BE2C (cell line): ENCODE measurements at regions not wholly inside any gene's neighbourhood (a gene's known extent, or its start where the extent isn't known, plus 50 kb on each side); places are given as distances from the start of the nearest gene placed in this dataset.

Experiments
- DNase-seq: peaks from one replicate; pipeline ENCODE4 v3.0.0-alpha.2; 2020
- H3K27me3 ChIP-seq: fragments of 250-450 bp; sonication (Bioruptor Pico); 2 replicates; pipeline ENCODE4 v1.5.1; 2020; ENCODE audit warnings: mild to moderate bottlenecking
- H3K36me3 ChIP-seq: fragments of 250-450 bp; sonication (Bioruptor Pico); 2 replicates; pipeline ENCODE4 v1.5.1; 2020; ENCODE audit warnings: mild to moderate bottlenecking
- H3K4me1 ChIP-seq: fragments of 250-450 bp; sonication (Bioruptor Pico); 2 replicates; pipeline ENCODE4 v1.5.1; 2020
- H3K4me3 ChIP-seq: 2 replicates; pipeline ENCODE4 v1.5.1; 2011; ENCODE audit warnings: low read depth, low read length
- H3K9me3 ChIP-seq: fragments of 250-450 bp; sonication (Bioruptor Pico); 2 replicates; pipeline ENCODE4 v1.5.1; 2020
- TF ChIP-seq, protein P1 (sequence below): IDR thresholded peaks from 2 replicates; pipeline ENCODE4 v1.5.1; 2012; ENCODE audit warnings: mild to moderate bottlenecking, low read depth, low read length

- no peaks in the 10 kb centered on the region for H3K9me3 ChIP-seq
- H3K27me3 ChIP-seq: no peaks in the 10 kb centered on the region; the same call in 1 of the 2 replicates
- DNase-seq: no peak
- H3K36me3 ChIP-seq: no peaks in the 10 kb centered on the region
- TF ChIP-seq, protein P1, sequence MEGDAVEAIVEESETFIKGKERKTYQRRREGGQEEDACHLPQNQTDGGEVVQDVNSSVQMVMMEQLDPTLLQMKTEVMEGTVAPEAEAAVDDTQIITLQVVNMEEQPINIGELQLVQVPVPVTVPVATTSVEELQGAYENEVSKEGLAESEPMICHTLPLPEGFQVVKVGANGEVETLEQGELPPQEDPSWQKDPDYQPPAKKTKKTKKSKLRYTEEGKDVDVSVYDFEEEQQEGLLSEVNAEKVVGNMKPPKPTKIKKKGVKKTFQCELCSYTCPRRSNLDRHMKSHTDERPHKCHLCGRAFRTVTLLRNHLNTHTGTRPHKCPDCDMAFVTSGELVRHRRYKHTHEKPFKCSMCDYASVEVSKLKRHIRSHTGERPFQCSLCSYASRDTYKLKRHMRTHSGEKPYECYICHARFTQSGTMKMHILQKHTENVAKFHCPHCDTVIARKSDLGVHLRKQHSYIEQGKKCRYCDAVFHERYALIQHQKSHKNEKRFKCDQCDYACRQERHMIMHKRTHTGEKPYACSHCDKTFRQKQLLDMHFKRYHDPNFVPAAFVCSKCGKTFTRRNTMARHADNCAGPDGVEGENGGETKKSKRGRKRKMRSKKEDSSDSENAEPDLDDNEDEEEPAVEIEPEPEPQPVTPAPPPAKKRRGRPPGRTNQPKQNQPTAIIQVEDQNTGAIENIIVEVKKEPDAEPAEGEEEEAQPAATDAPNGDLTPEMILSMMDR: no peak
- H3K4me1 ChIP-seq: no peaks in the 10 kb centered on the region
- H3K4me3 ChIP-seq: no peak overlapping the region
Observed at GRCh38 chr22:27292542-27293299, 508.8 kb downstream of the MN1 start.

DNA sequence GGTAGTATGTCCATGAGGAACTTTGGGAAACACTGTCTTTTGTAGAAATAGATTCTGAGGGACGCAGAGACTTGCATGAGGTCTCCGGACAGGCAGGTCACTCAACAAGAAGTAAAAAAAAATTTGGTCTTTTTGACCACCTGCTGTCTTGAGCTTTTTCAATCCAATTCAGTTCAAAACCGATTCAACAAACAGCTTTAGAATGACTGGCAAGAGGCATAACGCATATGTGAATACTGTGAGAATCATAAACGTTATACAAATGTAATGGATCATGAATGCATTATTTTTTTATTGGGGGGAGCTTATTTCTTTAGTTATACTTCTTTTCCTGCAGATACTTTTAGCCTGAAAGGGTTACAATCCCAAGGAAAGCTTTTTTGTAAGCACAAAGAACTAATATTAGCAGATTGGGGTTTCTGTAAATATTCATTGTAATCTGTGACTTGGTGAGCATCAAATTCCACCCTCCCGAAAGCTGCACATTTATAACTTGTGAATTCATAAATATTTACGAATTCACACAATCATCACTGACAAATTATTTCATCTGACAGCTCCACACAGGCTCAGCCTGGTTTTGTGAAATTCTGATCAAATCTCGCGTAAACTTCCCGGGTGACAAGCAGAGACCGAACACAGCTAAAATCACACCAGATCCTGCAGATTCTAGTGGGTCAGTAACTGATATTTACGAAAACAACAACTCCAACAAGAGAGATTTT, 507.7 kb downstream of the MN1 start:
- no peak for DNase-seq
- Histone ChIP-seq H3K27me3 (peaks cover 8% of the 10 kb centered on the region), H3K36me3 (no peaks in the 10 kb centered on the region), H3K9me3 (no peaks in the 10 kb centered on the region), H3K4me1 (peaks cover 3% of the 10 kb centered on the region; the same call in 1 of the 2 replicates), H3K4me3 (no peak overlapping the region)
- TF ChIP-seq, protein P1: no peak

DNA sequence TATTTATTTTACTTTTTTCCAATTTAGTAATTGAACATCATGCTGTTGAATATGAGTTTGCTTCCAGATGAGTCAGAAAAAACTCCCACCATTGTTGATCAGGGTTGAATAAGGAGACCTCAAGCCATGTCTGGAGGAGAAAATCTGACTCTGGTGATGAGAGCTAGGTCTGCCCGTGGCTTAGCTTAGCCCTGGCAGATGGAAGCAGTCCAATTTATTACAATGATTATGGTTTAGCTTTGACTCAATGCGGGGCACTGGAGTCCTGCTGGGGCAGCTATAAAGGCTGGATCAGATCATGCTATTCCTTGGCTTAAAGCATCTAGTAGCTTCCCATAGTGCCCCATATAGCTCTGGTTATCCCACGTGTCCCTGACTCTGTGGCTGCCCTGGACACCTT, 506.5 kb downstream of the MN1 start:
- DNase-seq: no peak
- no peaks in the 10 kb centered on the region for H3K36me3 ChIP-seq
- TF ChIP-seq, protein P1: no peak
- peaks cover 13% of the 10 kb centered on the region for H3K27me3 ChIP-seq
- H3K4me3 ChIP-seq: no peak overlapping the region
- no peaks in the 10 kb centered on the region for H3K9me3 ChIP-seq
- peaks cover 3% of the 10 kb centered on the region; the same call in 1 of the 2 replicates for H3K4me1 ChIP-seq

- Histone ChIP-seq H3K27me3 (peaks cover 13% of the 10 kb centered on the region), H3K9me3 (no peaks in the 10 kb centered on the region), H3K36me3 (no peaks in the 10 kb centered on the region), H3K4me1 (peaks cover 3% of the 10 kb centered on the region; the same call in 1 of the 2 replicates), H3K4me3 (no peak overlapping the region)
- TF ChIP-seq, protein P1: no peak
- DNase-seq: no peak
Observed at GRCh38 chr22:27295605-27296004, 506.0 kb downstream of the MN1 start.

- H3K36me3 ChIP-seq: no peaks in the 10 kb centered on the region
- TF ChIP-seq, protein P1: no peak
- DNase-seq: no peak
Observed at GRCh38 chr22:27296091-27296675, 505.4 kb downstream of the MN1 start.

More at GRCh38 chr22:27296091-27296675, 505.4 kb downstream of the MN1 start:
- Histone ChIP-seq H3K27me3 (peaks cover 13% of the 10 kb centered on the region), H3K4me1 (peaks cover 3% of the 10 kb centered on the region; the same call in 1 of the 2 replicates), H3K9me3 (no peaks in the 10 kb centered on the region), H3K4me3 (no peak overlapping the region)
